GM19455 (cell line): ENCODE measurements at regions not wholly inside any gene's neighbourhood (a gene's known extent, or its start where the extent isn't known, plus 50 kb on each side); places are given as distances from the start of the nearest gene placed in this dataset.
"Not testable (repeated sequence)": the region's sequence is repeated elsewhere in the genome, so short reads cannot be mapped to it uniquely, and the experiment has no call there.

Experiments
- ATAC-seq: cut with Tn5 transposase; IDR thresholded peaks from one replicate; pipeline ENCODE4 v1.9.1; 2021; ENCODE audit not compliant: unreplicated experiment

GRCh38 chr5:135184646-135185045, 150.6 kb upstream of the PITX1 start:
- no peak for ATAC-seq

- ATAC-seq: no peak
Measured at GRCh38 chr5:135183464-135183863, 149.4 kb upstream of the PITX1 start.

DNA sequence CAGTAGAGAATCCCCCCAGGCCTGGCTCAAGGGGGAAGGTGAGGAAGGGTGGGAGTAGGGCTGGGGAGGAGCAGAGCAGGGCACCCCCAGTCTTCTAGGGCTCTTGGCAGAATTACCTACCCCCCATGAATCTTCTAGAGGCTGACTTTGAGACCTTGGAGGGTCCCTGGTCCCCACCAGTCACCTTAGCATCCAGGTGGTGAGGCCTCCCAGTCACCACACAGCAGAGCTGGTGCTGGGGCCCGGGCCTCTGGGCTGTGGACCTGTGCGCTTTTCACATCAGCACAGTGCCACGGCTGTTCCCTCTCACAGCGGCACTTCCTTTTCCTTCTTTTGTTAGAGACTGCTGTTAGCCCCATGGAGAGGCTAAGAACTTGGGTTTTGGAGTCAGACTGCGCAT, 148.6 kb upstream of the PITX1 start:
- no peak for ATAC-seq

GRCh38 chr5:135181653-135182052, 147.6 kb upstream of the PITX1 start:
- ATAC-seq: no peak

GRCh38 chr5:135179308-135179980, 145.4 kb upstream of the PITX1 start:
- ATAC-seq: no peak

GRCh38 chr5:135178476-135179155, 144.6 kb upstream of the PITX1 start:
- no peak for ATAC-seq

DNA sequence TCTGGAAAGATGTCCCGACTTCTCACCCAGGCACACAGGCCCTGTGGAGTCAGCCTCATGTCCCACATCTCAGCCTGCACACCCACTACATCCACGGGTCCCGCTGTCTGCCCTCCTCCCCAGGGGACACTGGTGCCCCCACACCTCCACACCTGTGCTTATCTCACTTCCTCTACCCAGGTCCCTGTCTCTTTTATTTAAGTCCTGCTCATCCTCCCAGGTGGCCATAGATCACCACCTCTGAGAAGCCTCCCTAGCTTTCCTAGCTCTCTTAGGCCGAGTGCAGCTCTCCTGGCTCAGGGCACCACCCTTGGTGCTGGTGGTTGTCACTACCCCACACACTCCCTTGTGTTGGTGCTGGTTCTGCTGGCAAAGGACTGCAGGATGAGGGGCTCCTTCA, 143.6 kb upstream of the PITX1 start:
- no peak for ATAC-seq

- no peak for ATAC-seq
Measured at GRCh38 chr5:135176991-135177390, 143.0 kb upstream of the PITX1 start.

- ATAC-seq: no peak
Measured at GRCh38 chr5:135174315-135175096, 140.5 kb upstream of the PITX1 start.

DNA sequence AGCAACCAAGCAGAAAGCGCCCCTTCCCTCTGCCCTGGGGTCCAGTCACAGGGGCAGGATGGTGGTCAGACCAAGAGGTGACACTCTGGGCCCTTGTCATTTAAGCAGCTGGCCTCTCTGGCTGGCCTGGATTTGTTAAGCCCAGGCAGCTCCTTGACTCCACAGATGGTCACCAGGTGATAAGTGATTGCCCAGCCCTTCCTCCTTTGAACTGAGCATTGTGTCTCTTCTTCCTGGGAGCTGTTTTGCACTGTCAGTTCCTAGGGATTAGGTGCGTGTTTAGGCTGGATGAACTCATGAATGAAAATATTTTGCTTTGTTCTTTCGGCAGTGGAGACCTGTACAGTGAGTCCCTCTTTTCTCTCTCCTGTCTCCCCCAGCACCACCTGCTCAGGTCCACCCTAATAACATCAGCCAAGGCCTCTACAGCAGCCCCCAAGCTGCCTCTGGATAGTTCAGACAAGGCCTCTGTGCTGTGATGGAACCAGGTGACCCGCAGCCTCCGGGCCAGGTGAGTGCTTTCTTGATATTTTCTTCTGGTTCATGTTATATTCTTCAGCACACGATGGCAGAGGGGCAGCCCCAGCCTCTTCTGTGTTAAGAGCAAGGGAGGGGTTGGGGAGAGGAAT, 139.7 kb upstream of the PITX1 start:
- no peak for ATAC-seq

DNA sequence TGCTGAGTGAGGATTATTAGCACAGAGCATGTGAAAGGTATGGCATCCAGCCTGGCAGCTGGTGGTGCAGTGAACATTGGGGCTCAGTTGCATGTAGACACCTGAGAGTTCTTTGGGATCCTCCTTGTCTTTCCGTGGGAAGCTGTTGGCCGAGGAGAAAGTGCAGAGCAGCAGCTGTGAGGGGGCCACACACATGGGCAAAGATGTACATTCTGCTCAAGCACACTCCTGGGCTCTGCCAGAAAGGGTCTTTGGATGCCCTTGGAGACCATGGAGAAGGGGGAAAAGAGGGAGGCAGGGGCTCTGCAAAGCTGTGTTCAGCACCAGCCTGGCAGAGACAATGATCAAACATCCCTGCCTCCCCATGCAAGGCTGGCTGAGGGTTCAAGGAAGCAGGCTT, 138.7 kb upstream of the PITX1 start:
- ATAC-seq: no peak

DNA sequence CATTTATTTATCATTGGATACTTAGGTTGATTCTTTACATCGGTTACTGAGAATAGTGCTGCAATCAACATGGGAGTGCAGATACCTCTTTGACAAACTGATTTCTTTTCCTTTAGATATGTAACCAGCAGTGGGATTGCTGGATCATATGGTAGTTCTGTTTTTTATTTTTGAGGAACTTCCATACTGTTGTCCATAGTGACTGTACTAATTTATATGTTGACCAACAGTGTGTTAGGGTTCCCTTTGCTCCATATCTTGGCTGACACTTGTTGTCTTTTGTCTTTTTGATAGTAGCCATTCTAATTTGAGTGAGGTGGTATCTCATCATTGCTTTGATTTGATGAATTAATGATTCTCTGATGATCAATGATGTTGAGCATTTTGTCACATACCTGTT, 137.3 kb upstream of the PITX1 start:
- no peak for ATAC-seq

DNA sequence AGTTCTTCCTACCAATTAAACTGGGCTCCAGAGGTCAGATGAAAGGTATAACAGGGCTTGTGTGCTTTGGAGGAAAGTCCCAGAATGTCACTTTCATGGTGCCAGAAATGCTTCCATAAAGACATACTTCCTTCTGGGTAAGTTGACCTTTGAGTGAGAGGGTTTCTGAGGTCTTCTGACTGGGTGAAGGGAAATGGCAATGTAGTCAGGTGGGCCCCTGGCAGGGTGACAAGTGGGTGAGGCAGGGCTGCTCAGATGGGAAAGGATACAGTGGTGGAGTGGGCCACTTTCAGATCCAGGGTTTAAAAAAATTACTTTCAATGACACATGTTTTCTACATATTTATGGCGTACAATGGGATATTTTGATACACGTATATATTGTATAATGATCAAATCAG, 136.5 kb upstream of the PITX1 start:
- no peak for ATAC-seq

DNA sequence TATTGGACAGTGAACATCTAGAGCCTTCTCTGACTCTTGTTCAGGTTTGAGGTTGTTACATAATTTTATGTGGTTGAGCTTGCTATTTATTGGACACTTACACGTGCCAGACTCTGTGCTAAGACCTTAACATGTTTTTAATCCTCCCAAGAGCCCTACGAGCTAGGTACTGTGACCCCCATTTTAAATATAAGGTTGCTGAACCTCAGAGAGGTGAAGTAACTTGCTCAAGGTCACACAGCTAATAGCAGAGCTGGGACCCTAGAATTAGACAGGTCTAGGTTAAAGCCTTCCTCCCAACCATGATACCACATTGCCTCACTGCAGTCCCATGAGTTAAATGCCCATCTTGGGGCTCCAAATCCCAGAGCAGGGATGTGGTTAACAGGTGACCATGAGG, 135.7 kb upstream of the PITX1 start:
- ATAC-seq: no peak

- ATAC-seq: no peak
Measured at GRCh38 chr5:135167634-135168033, 133.6 kb upstream of the PITX1 start.

DNA sequence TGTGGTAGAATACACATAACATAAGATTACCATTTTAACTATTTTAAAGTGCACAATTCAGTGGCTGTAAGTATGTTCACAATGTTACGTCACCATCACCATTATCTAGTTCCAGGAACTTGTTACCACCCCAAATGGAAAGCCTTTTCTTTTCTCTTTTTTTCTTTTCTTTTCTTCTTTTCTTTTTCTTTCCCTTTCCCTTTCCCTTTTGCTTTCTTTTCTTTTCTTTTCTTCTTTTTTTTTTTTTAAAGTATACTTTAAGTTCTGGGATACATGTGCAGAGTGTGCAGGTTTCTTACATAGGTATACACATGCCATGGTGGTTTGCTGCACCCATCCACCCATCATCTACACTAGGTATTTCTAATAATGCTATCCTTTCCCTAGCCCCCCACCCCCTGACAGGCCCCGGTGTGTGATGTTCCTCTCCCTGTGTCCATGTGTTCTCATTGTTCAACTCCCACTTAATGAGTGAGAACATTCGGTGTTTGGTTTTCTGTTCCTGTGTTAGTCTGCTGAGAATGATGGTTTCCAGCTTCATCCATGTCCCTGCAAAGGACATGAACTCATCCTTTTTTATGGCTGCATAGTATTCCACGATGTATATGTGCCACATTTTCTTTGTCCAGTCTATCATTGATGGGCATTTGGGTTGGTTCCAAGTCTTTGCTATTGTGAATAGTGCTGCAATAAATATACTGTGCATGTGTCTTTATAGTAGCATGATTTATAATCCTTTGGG, 131.0 kb upstream of the PITX1 start:
- ATAC-seq: not testable (repeated sequence)

- no peak for ATAC-seq
Measured at GRCh38 chr5:135163964-135164363, 129.9 kb upstream of the PITX1 start.

GRCh38 chr5:135163391-135163790, 129.4 kb upstream of the PITX1 start:
- no peak for ATAC-seq

GRCh38 chr5:135162661-135163265, 128.7 kb upstream of the PITX1 start:
- no peak for ATAC-seq

DNA sequence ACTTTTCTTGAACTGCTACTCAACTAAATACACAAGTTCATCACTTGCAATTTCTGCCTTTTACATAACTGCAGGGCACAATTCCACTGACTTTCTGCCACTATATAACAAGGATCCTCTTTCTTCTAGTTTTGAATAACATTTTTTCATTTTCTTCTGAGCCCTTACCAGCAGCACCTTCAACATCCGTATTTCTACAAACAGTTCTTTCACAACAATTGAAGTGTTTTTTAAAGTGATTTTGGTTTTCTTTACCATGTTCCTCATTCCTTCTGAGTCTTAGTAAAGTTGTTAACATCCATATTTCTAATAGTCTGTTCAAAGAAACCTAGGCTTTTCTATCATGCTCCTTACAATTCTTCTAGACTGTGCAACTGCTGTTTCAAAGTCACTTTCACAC, 127.2 kb upstream of the PITX1 start:
- no peak for ATAC-seq
